D341Med (cell line): ENCODE measurements at regions not wholly inside any gene's neighbourhood (a gene's known extent, or its start where the extent isn't known, plus 50 kb on each side); places are given as distances from the start of the nearest gene placed in this dataset.
"Not testable (repeated sequence)": the region's sequence is repeated elsewhere in the genome, so short reads cannot be mapped to it uniquely, and the experiment has no call there.

ENCODE experiments used
- DNase-seq: peaks from one replicate; pipeline ENCODE4 v3.0.0; 2012; ENCODE audit warnings: low spot score

DNA sequence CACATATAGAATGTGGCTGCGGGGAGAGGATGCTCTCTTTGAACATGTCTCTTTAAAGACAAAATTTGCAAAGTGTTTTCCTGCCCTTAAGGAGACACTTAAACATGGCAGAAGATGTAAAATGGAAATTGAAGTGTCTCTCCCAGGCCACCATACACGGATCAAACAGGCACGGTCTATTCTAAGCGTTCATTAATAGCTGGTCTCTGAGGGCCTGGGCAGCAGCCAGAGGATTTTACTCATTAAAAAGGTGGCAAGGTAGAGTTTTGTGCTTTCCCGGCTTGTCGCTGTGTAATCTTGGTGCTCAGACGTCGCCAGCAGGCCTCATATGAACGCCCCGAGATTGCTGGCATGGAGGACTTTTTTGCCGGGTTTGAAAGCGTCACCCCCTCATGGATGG is 205.5 kb downstream of the EMX2 start:
- DNase-seq = no peak

DNA sequence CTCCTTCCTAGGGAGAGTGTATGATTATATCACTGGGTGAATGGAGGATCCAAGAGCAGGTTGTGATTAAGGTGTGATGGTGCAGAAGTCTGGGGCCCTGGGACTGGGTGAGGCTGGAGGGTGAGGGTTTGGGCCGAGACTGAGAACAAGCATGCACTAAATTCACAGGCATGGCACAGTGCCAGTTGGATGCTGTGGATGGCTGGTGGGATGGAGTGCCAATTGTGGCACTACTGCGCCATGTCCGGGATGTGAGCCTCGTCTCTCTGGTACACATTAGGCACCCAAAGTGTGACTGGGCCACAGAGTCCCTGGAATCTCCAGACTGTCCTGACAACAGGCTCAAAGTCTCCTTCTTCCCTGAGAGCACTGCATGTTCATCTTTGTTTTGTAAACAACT is 208.1 kb downstream of the EMX2 start:
- no peak for DNase-seq

DNA sequence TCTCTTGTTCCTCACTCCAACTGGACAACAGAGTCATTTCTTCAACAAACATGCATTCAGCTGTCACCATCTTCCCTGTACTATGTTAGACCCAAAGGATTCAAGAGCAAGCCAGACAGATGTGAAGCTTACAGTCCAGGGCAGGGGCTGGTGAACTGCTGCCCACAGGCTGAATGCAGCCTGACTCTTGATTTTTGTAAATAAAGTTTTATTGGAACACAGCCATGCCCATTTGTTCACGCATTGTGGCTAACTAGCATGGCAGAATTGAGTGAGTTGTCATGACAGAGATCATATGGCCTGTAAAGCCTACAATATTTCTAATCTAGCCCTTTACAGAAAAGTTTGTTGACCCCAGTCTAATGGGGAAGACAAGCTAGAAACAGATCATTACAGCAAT is 208.7 kb downstream of the EMX2 start:
- DNase-seq = no peak

DNA sequence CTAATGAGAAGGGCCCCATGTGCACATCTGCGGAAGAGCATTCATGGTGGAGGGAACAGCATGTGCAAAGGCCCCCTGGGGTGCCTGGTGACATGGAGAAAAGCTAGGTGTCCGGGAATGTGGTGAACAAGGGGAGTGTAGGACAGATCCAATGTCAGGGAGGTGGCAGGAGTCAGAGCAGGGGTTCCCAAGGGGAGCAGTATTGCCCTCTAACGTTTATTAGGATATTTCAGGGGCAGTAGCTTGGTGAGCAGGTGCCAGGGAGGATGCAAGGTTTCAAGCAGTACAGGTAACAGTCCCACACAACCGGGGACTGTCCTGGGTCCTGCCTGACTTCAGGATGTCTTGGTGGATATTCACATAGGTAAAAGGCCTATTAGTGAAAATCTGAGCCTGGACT is 209.6 kb downstream of the EMX2 start:
- DNase-seq = no peak

DNA sequence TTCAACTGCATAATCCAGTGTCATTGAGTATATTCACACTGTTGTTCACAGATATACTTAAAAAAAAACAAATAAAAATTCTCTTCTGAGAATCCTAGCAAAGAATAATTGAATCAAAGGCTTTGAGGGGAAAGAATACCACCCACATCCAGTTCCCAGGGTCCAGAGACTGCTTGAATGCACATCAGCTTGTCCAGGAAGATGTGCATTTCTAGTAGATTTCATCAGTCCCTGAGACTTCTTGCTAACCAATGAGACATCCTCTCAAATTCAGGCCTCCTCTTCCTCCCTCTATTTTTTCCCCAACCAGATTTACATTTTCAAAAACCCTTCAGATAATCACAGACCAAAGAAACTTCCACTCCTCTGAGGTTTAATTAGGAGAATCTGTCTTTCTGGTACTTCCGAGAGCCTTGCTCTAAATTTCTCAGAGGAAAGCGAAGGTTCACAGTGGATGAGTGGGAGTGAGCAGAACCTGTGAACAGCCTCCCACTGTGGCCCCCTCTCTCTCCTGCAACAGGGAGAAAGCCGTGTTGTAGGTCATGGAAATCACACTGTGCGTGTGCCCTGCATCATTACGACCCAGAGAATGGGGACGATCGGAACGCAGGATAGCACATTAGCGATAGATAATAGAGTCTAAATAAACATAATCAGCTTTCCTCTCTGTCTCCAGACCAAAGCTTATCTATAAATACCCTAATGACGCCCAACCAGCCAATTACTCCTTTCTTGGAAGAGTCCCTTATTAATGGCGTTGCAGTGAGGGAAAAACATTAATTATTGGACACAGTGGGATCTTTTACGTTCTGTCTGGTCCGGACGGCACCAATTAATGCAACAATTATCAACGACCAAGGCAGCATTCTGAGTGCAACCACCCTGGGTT is 212.5 kb downstream of the EMX2 start:
- DNase-seq = no peak

DNA sequence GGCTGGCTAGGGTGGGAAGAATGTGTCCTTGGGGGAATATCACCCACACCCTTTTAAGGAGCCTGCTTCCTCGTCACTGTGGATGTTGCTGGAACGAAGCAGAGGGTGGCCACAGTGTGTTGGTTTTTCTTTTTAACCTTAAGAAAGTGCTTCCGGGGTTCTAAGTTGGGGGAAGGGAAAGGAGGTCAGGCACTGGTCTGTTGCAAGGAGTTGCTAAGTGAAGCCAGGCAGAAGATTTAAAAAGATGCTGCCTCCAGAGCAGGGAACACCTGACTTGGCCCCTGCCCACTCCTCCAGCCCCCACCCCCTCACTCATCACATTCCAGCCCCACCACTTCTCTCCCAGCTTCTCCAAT is 213.1 kb downstream of the EMX2 start:
- DNase-seq = no peak

DNA sequence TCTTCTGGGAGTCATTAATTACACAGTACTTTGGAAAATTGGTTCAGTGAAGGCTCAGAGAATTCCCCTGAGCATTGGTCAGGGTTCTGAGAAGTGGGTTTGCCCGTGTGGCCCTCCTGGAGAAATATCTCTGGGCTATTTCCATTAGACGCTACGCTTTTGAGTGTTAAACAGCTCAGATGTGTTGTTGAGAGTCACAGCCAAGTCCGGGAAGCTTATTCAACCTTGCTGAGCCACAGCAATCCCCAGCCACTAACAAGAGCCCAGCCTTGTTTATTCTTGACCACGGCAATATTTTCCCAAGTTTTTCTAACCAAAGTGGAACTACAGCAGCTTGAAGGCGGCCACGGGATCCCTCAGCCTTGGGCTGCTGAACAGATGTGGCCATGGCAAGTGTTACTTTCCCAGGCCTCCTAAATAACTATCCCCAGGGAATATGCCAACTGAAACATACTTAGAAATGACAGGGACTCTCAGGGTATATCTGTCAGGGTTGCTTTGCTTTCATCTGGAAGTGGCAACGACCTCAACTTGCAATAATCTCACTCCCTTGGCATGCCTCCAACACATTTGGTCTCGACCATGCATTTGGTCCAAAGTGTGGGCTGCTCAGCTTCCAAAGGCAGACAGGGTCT is 214.7 kb downstream of the EMX2 start:
- no peak for DNase-seq

DNA sequence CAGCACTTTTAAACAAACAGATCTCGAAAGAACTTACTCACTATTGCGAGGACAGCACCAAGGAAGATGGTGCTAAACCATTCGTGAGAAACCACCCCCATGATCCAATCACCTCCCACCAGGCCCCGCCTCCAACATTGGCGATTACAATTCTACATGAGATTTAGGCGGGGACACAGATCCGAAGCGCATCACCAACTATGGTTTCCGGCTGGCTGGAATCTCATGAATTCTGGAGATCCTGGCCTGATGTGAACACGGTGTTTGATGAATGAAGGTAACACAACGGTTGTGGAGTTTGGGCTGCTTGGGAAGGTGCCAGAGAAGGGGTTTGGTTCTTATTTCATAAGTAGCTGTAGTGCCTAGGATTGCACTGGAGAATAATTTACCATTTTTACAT is 216.7 kb downstream of the EMX2 start:
- no peak for DNase-seq

DNA sequence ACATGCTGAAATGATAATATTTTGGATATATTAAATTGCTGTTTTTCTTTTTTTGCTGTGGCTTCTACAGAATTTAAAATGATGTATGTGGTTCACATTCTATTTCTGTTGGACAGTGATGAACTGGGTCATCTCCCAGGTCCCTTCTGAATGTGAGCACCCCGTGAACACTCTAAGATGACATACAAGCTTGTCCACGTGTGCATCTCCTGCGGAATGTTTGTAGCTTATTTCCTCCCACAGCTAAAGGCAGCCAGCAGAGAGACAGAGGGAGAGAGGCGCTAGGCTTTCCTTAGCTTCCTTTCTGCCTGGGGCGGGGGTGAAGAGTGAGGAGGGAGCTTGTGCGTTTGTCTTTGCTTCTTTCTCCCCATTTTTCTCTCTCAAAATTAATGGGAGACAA is 219.1 kb downstream of the EMX2 start:
- DNase-seq = no peak

DNA sequence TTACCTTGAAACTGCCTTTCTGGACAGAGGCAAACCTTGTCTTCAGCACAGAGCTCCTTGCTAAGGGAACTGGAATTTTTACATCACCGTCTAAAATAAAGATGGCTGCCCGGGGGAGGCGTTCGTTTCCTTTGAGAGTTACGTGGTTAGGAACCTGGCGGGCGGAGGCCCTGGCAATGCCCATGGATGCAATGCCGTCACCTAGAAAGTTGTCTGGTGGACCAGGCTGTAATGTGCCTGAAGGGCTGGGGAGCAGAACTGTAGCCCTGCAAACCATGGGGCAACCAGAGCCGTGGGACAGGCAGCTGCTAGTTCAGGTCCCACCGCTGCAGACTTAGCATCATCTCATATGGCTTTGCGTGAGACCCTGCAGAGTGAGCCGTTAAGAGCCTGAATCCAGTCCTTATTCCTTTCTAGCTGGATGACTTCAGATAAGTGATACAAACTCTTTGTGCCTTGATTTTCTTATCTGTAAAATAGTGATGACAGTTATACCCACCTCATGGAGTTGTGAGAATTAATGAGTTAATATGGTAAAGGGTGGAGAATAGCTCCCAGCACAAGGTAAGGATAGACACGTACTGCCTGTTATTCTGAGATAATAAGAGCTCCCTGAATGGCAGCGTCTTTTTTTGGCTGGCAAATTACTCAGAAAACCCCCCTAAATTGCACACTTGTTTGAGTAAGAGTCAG is 219.7 kb downstream of the EMX2 start:
- DNase-seq = no peak

DNA sequence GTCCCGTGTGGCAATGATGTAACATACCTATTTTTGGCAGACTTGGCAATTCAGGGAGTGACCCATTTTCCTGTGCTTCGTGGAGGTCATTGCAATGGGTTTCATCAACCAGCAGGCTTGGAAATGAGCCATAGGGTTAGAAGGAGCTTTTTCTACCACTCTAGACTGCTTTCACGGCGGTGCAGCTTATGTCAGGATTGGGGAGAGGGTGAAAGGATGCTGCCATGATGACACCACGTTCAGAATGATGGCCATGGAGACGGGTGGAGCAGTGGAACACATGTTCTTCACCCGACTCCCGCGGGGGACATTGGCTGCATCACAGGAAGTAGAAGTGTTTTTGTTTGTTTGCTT is 220.2 kb downstream of the EMX2 start:
- DNase-seq = no peak

DNA sequence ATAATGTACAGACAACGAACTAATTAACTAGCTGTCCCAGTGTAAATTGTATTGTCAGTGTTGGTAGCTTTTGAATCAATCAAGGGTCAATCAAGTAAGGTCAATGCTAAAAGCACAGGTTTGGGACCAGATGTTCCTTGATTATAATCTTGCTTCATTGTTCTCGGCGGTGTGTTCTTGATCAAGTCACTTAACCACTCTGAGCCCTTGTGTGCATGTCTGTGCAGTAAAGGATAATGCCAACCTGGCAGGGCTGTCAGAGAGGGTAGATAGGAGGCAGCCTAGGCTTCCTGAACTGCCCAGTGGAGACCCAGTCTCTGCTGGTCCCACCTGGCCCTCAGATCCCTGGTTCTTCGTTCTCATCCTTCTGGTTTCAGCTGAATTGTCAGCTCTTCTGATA is 221.0 kb downstream of the EMX2 start:
- DNase-seq = no peak

DNA sequence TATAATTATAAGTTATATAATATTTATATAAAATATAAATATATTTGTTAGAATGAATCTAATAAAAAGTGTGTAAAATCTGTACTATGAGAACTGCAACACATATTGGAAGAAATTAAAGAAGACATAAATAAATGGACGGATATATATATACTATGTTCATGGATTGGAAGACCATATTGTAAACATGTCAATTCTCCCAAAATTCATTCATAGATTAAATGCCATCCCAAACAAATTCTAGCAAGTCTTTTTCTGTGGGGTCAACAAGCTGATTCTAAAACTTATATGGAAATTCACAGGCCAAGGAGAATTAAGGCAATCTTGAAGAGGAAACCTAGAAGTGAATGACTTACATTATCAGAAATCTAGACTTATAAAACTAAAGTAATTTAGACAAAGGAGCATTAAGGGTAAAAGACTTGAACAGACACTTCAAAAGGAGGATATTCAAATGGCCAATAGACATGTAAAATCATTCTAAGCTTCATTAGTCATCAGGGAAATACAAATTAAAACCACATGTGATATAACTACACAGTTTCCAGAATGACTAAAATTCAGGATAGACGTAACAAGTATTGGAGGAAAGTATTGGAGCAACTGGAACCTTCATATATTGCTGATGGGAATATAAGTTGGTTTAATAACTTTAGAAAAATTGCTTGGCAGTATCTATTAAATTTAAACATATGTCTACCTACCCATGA is 225.9 kb downstream of the EMX2 start:
- no peak for DNase-seq

DNA sequence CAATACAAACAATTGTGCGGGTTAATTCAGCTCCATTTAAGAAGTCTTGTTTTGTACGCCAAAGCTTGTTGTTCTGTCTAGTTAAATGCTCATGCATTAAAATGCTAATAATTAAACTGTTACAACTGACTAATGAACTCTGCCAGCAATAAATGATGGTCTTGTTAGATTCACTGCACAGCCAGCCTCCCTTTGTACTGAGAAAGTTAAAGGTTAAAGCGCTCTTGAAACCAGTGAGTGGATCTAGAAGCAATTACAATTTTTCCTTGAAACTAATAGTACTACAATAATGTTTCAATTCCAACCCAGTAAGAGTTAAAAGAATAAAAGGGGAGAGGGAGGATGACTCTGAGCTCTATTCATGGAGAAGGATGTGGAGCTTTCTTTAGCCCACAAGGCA is 233.0 kb downstream of the EMX2 start:
- DNase-seq = no peak

DNA sequence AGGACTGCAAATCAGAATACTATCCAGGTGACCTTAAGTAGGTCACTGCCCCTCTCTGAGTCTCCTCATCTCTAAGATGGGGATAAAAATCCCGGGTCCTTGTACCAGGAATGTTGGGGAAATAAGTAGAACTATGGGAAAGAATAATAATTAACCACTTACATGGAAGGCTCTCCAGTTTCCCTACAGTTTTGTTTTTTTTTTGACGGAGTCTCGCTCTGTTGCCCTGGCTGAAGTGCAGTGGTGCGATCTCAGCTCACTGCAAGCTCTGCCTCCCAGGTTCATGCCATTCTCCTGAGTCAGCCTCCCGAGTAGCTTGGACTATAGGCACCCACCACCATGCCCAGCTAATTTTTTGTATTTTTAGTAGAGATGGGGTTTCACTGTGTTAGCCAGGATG is 234.7 kb downstream of the EMX2 start:
- not testable (repeated sequence) for DNase-seq

DNA sequence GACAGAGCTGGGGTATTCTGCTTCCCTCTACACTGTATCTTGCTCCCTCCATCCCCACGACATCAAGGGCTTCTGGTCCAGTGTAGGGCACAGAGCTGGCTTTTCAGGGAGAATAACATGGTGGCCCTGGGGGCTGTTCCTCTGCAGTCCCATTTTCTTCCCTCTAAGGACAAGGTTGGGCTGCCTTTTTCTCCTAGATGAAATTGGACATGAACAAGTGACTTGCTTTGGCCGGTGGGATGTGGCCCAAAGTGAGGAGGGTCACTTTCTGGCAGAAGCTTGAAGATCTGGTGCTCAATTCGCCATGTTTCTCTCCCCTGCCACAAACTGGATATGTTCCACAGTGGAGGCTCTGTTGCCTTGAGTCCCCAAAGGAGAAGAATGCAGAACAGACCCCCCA is 235.7 kb downstream of the EMX2 start:
- DNase-seq = no peak

DNA sequence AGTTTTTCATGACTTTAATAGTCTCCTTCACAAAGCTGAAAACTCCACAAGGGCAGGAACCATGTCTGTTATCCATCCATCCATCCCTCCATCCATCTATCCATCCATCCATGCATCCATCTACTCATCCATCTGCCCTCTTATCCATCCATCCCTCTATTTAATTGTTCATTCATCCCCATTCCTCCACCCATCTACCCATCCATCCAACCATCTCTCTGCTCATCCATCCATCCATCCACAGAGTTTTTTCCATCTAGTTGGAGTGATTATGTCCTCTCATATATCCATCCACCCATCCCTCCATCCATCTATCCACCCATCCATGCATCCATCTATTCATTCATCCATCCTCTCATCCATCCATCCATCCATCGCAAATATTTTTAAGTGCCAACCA is 237.9 kb downstream of the EMX2 start:
- DNase-seq = no peak

DNA sequence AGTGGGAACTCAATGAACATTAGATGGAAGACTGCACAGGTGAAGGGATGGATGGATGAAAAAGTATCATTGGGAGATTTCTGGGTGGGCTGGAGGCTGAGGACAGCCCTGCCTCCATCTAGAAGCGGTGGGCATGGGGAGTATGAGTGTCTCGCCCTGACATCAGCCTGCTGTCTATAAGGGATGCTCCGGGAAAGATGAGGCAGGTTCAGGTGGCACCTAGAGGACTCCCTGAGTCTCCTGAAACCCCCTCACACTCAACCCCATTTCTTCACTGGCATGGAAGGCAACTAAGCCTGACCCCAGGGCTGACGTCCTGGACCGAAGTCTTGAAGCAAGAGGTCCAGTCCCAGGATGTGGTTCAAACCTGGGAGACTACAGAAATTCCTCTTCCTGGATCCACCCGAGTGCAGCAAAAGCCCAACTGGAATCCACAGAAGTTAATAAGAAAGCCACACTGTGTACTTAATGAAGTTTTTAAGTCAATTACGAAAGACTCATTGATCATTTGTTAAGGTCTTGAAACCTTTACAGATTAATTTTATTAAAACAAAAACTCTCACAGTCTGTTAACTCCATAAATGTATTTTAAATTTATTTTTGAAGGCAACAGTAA is 238.8 kb downstream of the EMX2 start:
- DNase-seq = no peak

DNA sequence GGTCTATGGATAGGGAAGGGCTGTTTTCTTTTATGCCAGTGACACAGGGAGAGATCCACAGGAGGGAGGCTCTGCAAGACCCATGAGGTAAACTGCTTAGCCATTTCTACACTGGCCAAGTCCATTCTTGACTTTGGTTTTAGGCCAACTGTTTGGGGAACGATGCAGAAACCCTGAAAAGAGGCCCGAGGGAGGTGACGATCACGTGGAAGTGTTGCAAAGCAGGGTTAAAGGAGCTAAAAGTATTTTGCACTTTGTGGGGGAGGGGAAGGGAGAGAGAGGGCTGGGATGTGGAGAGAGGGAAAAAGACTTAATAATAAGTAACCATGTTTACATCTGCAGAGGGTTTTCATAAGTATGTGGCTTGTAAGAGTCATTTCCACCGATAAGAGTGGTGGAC is 239.7 kb downstream of the EMX2 start:
- DNase-seq = no peak

DNA sequence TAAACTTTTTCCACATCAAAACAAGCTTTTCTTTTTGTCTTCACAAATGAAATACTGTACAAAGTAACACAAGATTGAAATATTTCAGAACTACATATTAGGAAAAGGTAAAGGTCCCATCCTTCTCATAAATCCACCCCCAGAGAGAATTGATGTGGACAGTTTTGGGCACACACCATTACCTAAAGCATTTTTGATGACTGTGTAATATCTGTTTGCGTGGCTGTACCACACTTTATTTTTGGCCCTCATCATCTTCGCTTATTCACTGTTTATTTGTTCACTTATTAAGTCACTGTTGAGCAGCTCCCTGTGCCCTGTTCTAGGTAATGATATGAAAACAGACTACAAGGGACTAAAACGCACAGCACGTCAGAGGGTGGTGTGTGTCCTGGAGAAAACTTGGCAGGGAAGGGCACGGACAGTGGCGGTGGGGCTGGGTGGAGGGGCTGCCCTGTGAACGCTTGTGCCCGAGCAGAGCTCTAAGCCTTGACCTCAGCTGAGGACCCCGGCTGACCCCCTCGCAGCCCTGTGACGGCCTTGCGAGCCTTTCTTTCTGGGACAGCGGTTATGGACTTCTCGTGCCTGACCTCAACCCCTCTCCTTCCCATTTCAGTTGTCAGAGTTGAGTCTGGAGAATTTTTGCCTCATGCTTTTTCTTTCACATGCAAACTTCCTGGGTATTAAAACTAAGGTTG is 241.3 kb downstream of the EMX2 start:
- no peak for DNase-seq

DNA sequence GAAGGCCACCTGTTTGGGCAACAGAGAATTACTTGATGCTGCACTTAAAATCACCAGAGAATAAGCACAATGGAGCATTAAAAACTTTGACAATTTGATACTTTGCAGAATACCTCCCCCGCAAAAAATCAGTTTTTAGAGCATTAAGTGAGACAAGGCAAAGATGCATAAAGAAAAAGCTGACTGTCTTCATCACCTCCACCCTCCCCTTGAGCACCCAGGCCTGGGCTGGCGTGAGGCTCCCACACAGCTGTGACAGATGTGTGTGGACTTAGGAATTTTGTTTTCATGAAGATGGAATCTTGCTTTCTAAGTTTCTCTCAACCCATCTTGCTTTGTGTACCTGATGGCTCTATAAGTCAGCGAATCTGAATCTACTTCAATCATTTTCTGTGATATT is 242.2 kb downstream of the EMX2 start:
- DNase-seq = no peak

DNA sequence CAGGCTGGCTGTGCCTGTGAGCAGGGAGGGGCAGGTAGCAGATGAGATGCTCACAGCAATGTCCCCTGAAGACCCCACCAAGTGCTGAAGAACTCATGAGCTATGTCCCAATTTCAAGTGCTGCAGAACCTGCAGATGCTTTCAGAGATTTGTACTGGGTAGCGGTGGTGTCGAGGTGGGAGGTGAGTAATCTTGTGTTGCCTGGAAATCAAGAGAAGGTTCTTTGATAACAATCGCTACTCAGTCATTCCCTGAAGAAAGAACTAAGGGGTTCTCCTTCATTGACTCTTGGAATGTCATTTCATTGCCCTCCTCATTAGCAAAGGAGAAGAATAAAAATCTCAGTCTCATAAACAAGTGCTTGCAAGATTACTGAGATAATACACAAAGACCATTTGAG is 246.4 kb downstream of the EMX2 start:
- DNase-seq = no peak
